MM.1S (cell line): ENCODE measurements at regions not wholly inside any gene's neighbourhood (a gene's known extent, or its start where the extent isn't known, plus 50 kb on each side); places are given as distances from the start of the nearest gene placed in this dataset.

Experiments
- DNase-seq: peaks from one replicate; pipeline ENCODE4 v3.0.0-alpha.2; 2015
- H2AFZ ChIP-seq: fragments of 300-600 bp; sonication (generic); 2 replicates; pipeline ENCODE4 v1.6.0; 2016; ENCODE audit warnings: antibody characterized with exemption, low read length
- H3F3A ChIP-seq: fragments of 300-600 bp; sonication (generic); 2 replicates; pipeline ENCODE4 v1.6.1; 2016; ENCODE audit warnings: mild to moderate bottlenecking, antibody characterized with exemption, low read length, moderate library complexity, mixed read lengths; ENCODE audit not compliant: insufficient read depth
- H3K27ac ChIP-seq: fragments of 300-600 bp; sonication (generic); 2 replicates; pipeline ENCODE4 v1.5.1; 2016; ENCODE audit warnings: mild to moderate bottlenecking, low read length
- H3K27me3 ChIP-seq: fragments of 300-600 bp; sonication (generic); replicated peaks from 2 replicates; pipeline ENCODE4 v1.6.0; 2016; ENCODE audit warnings: low read length; ENCODE audit not compliant: insufficient read depth
- H3K36me3 ChIP-seq: fragments of 300-600 bp; sonication (generic); replicated peaks from 2 replicates; pipeline ENCODE4 v1.6.1; 2016; ENCODE audit warnings: mild to moderate bottlenecking, low read length, mixed read lengths; ENCODE audit not compliant: insufficient read depth
- H3K4me1 ChIP-seq: fragments of 300-600 bp; sonication (generic); 2 replicates; pipeline ENCODE4 v1.6.1; 2016; ENCODE audit warnings: low read length, mixed read lengths
- H3K4me2 ChIP-seq: fragments of 300-600 bp; sonication (generic); 2 replicates; pipeline ENCODE4 v1.6.0; 2016; ENCODE audit warnings: low read depth, low read length
- H3K4me3 ChIP-seq: fragments of 300-600 bp; sonication (generic); 2 replicates; pipeline ENCODE4 v1.5.1; 2016; ENCODE audit warnings: low read length, mixed read lengths
- H3K79me2 ChIP-seq: fragments of 300-600 bp; sonication (generic); 2 replicates; pipeline ENCODE4 v1.6.1; 2016; ENCODE audit warnings: mixed run types, low read length, mixed read lengths
- H3K9ac ChIP-seq: fragments of 300-600 bp; sonication (generic); 2 replicates; pipeline ENCODE4 v1.6.1; 2016; ENCODE audit warnings: low read length, mixed read lengths
- H3K9me2 ChIP-seq: fragments of 300-600 bp; sonication (generic); replicated peaks from 2 replicates; pipeline ENCODE4 v1.6.1; 2016; ENCODE audit warnings: mild to moderate bottlenecking, low read length, mixed read lengths; ENCODE audit not compliant: insufficient read depth
- H3K9me3 ChIP-seq: fragments of 300-600 bp; sonication (generic); replicated peaks from 2 replicates; pipeline ENCODE4 v1.6.1; 2016; ENCODE audit warnings: mild to moderate bottlenecking, low read length, mixed read lengths; ENCODE audit not compliant: insufficient read depth
- H4K20me1 ChIP-seq: fragments of 300-600 bp; sonication (generic); 2 replicates; pipeline ENCODE4 v1.6.1; 2016; ENCODE audit warnings: mild to moderate bottlenecking, low read length, moderate library complexity, mixed read lengths; ENCODE audit not compliant: insufficient read depth
- CTCF ChIP-seq: fragments of 300-600 bp; sonication (generic); IDR thresholded peaks from 2 replicates; pipeline ENCODE4 v1.5.1; 2016; ENCODE audit warnings: antibody characterized with exemption, low read length, mixed read lengths
- EZH2 ChIP-seq: fragments of 300-600 bp; sonication (generic); optimal IDR thresholded peaks from 2 replicates; pipeline ENCODE3; 2017; ENCODE audit warnings: low read depth, mild to moderate bottlenecking, antibody characterized with exemption, low read length, mixed read lengths
- EZH2phosphoT487 ChIP-seq: fragments of 300-600 bp; sonication (generic); IDR thresholded peaks from 2 replicates; pipeline ENCODE4 v1.6.1; 2018; ENCODE audit warnings: antibody characterized with exemption, low read length

DNA sequence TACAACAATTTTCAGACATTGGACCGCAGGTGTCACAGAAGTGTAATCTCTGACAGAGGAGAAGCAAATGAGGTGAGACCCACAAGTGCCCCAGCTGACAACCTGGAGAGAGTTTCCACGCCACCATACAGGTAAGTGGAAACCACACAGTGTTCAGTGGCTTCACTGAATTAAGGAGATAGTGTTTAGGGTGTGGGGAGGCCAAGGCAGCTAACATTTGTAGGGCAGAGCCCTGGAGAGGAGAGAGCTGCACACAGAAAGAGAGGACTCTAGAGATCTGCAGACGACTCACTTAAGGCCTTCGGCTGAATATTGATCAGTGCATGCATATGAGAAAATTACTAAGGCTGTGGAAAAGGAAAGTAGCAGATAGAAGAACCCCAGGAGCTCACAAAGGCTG is 228.9 kb upstream of the TNRC6C start:
- H2AFZ ChIP-seq, result no peak overlapping the region
- no peaks in the 10 kb centered on the region for H3K9me2 ChIP-seq
- no peak overlapping the region for H3K4me3 ChIP-seq
- TF ChIP-seq EZH2phosphoT487, result no peak
- TF ChIP-seq EZH2, result no peak
- no peak for TF ChIP-seq CTCF
- H3K27me3 ChIP-seq, result no peaks in the 10 kb centered on the region
- H3K79me2 ChIP-seq, result no peaks in the 10 kb centered on the region
- H3K9me3 ChIP-seq, result no peaks in the 10 kb centered on the region
- no peak overlapping the region for H3K9ac ChIP-seq
- H3F3A ChIP-seq, result peaks cover 16% of the 10 kb centered on the region
- no peaks in the 10 kb centered on the region for H3K36me3 ChIP-seq
- H4K20me1 ChIP-seq, result no peaks in the 10 kb centered on the region
- peak; percentile 44 for DNase-seq
- no peak overlapping the region for H3K4me2 ChIP-seq
- peaks cover 25% of the 10 kb centered on the region for H3K4me1 ChIP-seq
- H3K27ac ChIP-seq, result no peak overlapping the region

DNA sequence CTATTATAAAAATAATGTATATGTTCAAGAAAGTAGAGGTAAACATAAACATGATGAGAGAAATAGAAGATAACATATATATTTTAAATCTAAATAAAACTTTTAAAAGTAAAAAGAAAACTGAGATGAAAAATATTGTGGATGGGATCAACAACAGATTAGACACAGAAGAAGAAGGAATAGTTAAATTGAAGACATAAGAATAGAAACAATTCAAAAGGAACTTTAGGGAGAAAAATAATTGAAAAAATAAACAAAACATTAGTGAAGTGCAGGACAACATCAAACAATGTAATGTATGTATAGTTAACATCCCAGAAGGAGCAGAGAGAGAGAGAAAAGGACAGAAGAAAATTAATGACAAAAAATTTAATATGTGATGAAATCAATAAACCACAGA is 228.1 kb upstream of the TNRC6C start:
- no peak for TF ChIP-seq CTCF
- no peak for TF ChIP-seq EZH2phosphoT487
- TF ChIP-seq EZH2, result no peak
- Histone ChIP-seq H3K36me3 (no peaks in the 10 kb centered on the region), H3F3A (peaks cover 10% of the 10 kb centered on the region), H3K4me3 (no peak overlapping the region), H3K4me1 (peaks cover 21% of the 10 kb centered on the region), H4K20me1 (no peaks in the 10 kb centered on the region), H2AFZ (no peak overlapping the region), H3K9me3 (no peaks in the 10 kb centered on the region), H3K27ac (no peak overlapping the region), H3K27me3 (no peaks in the 10 kb centered on the region), H3K9ac (no peak overlapping the region), H3K4me2 (no peak overlapping the region), H3K9me2 (no peaks in the 10 kb centered on the region), H3K79me2 (no peaks in the 10 kb centered on the region)
- DNase-seq, result no peak

GRCh38 chr17:77733576-77734296 is 224.8 kb upstream of the TNRC6C start:
- H3K36me3 ChIP-seq, result no peaks in the 10 kb centered on the region
- no peak for TF ChIP-seq EZH2phosphoT487

DNA sequence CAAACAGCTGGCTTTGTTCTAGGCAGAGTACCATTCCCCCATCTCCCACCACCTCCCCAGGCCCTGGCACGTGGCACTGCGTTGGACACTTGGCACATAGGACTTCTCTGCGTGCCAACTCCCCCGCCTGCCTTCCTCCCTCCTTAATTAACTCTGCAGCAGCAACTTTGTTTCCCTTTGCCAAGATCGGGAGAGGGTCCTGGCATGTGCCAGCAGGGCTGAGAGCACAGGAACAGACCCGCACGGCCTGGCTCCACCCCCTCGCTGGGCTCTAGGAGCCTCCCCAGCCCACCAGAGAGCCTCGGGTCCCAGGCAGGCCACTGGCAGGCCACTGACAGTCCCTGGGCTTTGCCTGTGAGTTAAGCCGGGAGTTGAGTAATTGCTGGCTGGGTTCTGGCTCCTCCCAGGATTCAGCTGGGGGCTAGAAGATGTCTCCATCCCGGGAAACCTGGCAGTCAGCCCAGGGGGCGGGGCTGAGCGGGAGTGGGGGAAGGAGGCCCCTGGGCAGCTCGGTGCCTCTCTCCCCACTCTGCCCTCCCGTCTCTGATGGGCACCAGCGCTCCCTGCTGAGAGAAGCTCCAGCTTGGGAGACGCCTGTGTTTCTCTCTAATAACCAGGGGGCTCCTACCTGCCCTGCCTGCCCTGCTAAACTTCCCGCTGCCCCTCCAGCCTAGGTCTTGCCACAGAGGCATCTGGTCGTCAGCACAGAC is 224.0 kb upstream of the TNRC6C start:
- no peak overlapping the region for H2AFZ ChIP-seq
- H3K9ac ChIP-seq, result no peak overlapping the region
- H3K4me3 ChIP-seq, result no peak overlapping the region
- 0 out of 2 replicates have a peak, but pooled peaks cover 4% of the 10 kb centered on the region for H3F3A ChIP-seq
- H4K20me1 ChIP-seq, result no peaks in the 10 kb centered on the region
- H3K9me2 ChIP-seq, result no peaks in the 10 kb centered on the region
- no peak overlapping the region for H3K27ac ChIP-seq
- DNase-seq, result no peak
- H3K4me1 ChIP-seq, result peaks cover 6% of the 10 kb centered on the region
- no peaks in the 10 kb centered on the region for H3K27me3 ChIP-seq
- H3K36me3 ChIP-seq, result no peaks in the 10 kb centered on the region
- H3K9me3 ChIP-seq, result no peaks in the 10 kb centered on the region
- no peaks in the 10 kb centered on the region for H3K79me2 ChIP-seq
- TF ChIP-seq EZH2phosphoT487 (no peak), EZH2 (no peak), CTCF (no peak)
- no peak overlapping the region for H3K4me2 ChIP-seq

More at GRCh38 chr17:77733576-77734296, 224.8 kb upstream of the TNRC6C start:
- Histone ChIP-seq H3K79me2 (no peaks in the 10 kb centered on the region), H2AFZ (no peak overlapping the region), H3K4me2 (no peak overlapping the region), H3K9me3 (no peaks in the 10 kb centered on the region), H3K4me1 (peaks cover 14% of the 10 kb centered on the region), H3K9me2 (no peaks in the 10 kb centered on the region), H3K4me3 (no peak overlapping the region), H3K27ac (no peak overlapping the region), H4K20me1 (no peaks in the 10 kb centered on the region), H3K9ac (no peak overlapping the region), H3F3A (0 out of 2 replicates have a peak, but pooled peaks cover 7% of the 10 kb centered on the region), H3K27me3 (no peaks in the 10 kb centered on the region)
- DNase-seq, result no peak
